SK-N-SH (cell line): ENCODE measurements at regions not wholly inside any gene's neighbourhood (a gene's known extent, or its start where the extent isn't known, plus 50 kb on each side); places are given as distances from the start of the nearest gene placed in this dataset.

ENCODE experiments used
- CTCF ChIA-PET: fragments of 300-600, 350-600 bp; formaldehyde crosslinking; extraction: SDS; loops from one replicate; lab custom pipeline; 2021; lab: Yijun Ruan, JAX
- POLR2A ChIA-PET: fragments of 350-600 bp; sonication (Branson Sonifier 250); formaldehyde crosslinking; extraction: SDS; loops from one replicate; lab custom pipeline; 2020; ENCODE audit warnings: antibody characterized with exemption, inconsistent platforms; lab: Yijun Ruan, JAX
- DNase-seq: peaks from one replicate; pipeline ENCODE4 v3.0.0; 2012
- H2AFZ ChIP-seq: fragments of 200-600 bp; sonication (generic); 2 replicates; pipeline ENCODE4 v1.8.1; 2016; ENCODE audit warnings: antibody characterized with exemption, mild to moderate bottlenecking, low read depth
- H3F3A ChIP-seq: fragments of 200-600 bp; sonication (generic); replicated peaks from 2 replicates; pipeline ENCODE3; 2016; ENCODE audit warnings: antibody characterized with exemption, mild to moderate bottlenecking; ENCODE audit not compliant: insufficient read depth
- H3K27ac ChIP-seq, 2 experiments: fragments of 200-500 bp in 1 of 2; fragments of 200-600 bp in 1 of 2; sonication (Bioruptor generic) in 1 of 2; sonication (generic), shearing (Covaris generic) in 1 of 2; 2 replicates each; pipeline versions ENCODE4 v1.5.1 to v1.6.1; 2014 to 2016; ENCODE audit warnings: low read depth in 2 of 2, inconsistent platforms in 1 of 2, low read length in 1 of 2, mild to moderate bottlenecking in 1 of 2, mixed read lengths in 1 of 2
- H3K27me3 ChIP-seq: fragments of 200-600 bp; sonication (generic), shearing (Covaris generic); 2 replicates; pipeline ENCODE4 v1.6.1; 2016; ENCODE audit warnings: mixed run types; ENCODE audit not compliant: insufficient read depth
- H3K36me3 ChIP-seq, 2 experiments: fragments of 200-500 bp in 1 of 2; fragments of 200-600 bp in 1 of 2; sonication (Bioruptor generic) in 1 of 2; sonication (generic) in 1 of 2; replicated peaks in 1 of 2; 2 replicates each; pipeline versions ENCODE3 to v1.5.1; 2014 to 2016; ENCODE audit warnings: low read length in 1 of 2, mild to moderate bottlenecking in 1 of 2; ENCODE audit not compliant: insufficient read depth in 2 of 2, control insufficient read depth in 1 of 2
- H3K4me1 ChIP-seq, 2 experiments: fragments of 200-500 bp in 1 of 2; fragments of 200-600 bp in 1 of 2; sonication (Bioruptor generic) in 1 of 2; sonication (generic), shearing (Covaris generic) in 1 of 2; 2 replicates each; pipeline versions ENCODE4 v1.5.1 to v1.6.1; 2014 to 2016; ENCODE audit warnings: low read depth in 1 of 2, low read length in 1 of 2, mixed run types in 1 of 2; ENCODE audit not compliant: insufficient read depth in 2 of 2, control insufficient read depth in 1 of 2
- H3K4me2 ChIP-seq: fragments of 200-600 bp; sonication (generic), shearing (Covaris generic); 2 replicates; pipeline ENCODE4 v1.6.1; 2017; ENCODE audit warnings: mixed run types
- H3K4me3 ChIP-seq, 2 experiments: fragments of 200-500 bp in 1 of 2; fragments of 200-600 bp in 1 of 2; sonication (Bioruptor generic) in 1 of 2; sonication (generic), shearing (Covaris generic) in 1 of 2; 2 replicates each; pipeline versions ENCODE4 v1.5.1 to v1.8.1; 2014 to 2016; ENCODE audit warnings: low read depth in 2 of 2, inconsistent platforms in 1 of 2, low read length in 1 of 2, mild to moderate bottlenecking in 1 of 2, mixed read lengths in 1 of 2, moderate library complexity in 1 of 2
- H3K79me2 ChIP-seq: fragments of 200-600 bp; sonication (generic); 2 replicates; pipeline ENCODE4 v1.8.1; 2017; ENCODE audit warnings: mild to moderate bottlenecking; ENCODE audit not compliant: insufficient read depth
- H3K9ac ChIP-seq: fragments of 200-600 bp; sonication (generic); 2 replicates; pipeline ENCODE4 v1.6.1; 2017; ENCODE audit warnings: mixed run types
- H3K9me2 ChIP-seq: fragments of 200-600 bp; sonication (generic); 2 replicates; pipeline ENCODE4 v1.6.1; 2017; ENCODE audit warnings: mixed run types
- H3K9me3 ChIP-seq: fragments of 200-600 bp; sonication (generic); 2 replicates; pipeline ENCODE4 v1.6.1; 2017; ENCODE audit warnings: mixed run types, mild to moderate bottlenecking, moderate library complexity
- H4K20me1 ChIP-seq: fragments of 200-600 bp; sonication (generic); 2 replicates; pipeline ENCODE4 v1.6.1; 2017; ENCODE audit warnings: mild to moderate bottlenecking, mixed run types; ENCODE audit not compliant: insufficient read depth
- GABPA ChIP-seq: IDR thresholded peaks from 2 replicates; pipeline ENCODE4 v1.4.0; 2012; ENCODE audit warnings: low read depth, mild to moderate bottlenecking
- NRF1 ChIP-seq: IDR thresholded peaks from 2 replicates; pipeline ENCODE4 v1.6.1; 2012; ENCODE audit warnings: low read depth, mild to moderate bottlenecking, low read length
- RAD21 ChIP-seq: IDR thresholded peaks from 2 replicates; pipeline ENCODE4 v1.6.1; 2012; ENCODE audit warnings: mild to moderate bottlenecking, low read length
- SIN3A ChIP-seq: IDR thresholded peaks from 2 replicates; pipeline ENCODE4 v1.6.1; 2012; ENCODE audit warnings: low read depth, mild to moderate bottlenecking, low read length, moderate library complexity, borderline replicate concordance
- YY1 ChIP-seq: IDR thresholded peaks from 2 replicates; pipeline ENCODE4 v1.4.0; 2012; ENCODE audit warnings: low read depth, mild to moderate bottlenecking
- WGBS: methylation state at CpG from one replicate; pipeline ENCODE4 v1.1.6; 2017; ENCODE audit warnings: low lambda C conversion rate; 5-methylcytosine and 5-hydroxymethylcytosine counted together
- TF ChIP-seq, protein P1 (sequence below): fragments of 150-350 bp; IDR thresholded peaks from 2 replicates; pipeline ENCODE4 v1.6.1; 2016; ENCODE audit warnings: mild to moderate bottlenecking, low read depth, low read length

DNA sequence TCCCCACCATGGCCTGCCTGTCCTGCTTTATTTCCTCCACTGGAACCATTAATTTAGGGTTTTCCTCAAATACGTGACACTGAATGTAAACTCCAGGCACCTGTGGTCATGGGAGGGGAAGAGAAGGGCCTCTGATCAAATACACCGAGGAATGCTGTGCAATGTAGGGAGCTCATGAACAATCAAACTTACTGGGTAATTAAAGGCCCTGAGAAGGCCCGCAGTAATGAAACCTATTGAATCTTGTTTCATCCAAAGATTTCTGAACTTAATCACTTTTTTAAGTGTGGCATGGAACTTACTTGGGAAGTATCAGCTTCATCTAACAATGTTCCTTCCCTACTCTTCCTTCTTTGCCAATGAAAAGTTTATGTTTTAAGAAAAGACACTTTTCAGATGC is 299.8 kb downstream of the MIAT start:
- H3K4me1 ChIP-seq, result peaks cover 0 to 18% of the 10 kb centered on the region in 2 experiments; a peak in 2 of 4 replicates
- H3K4me3 ChIP-seq, result no peak overlapping the region
- no peaks in the 10 kb centered on the region for H3K9me3 ChIP-seq
- no peaks in the 10 kb centered on the region for H3K79me2 ChIP-seq
- H3K4me2 ChIP-seq, result no peak overlapping the region
- no peak overlapping the region for H3K9ac ChIP-seq
- ChIA-PET POLR2A (no interaction called here), CTCF (interaction anchor here (0.6 to 1.0 kb wide), 3 partner anchors 15 to 649 kb away, joined by 3 read pairs; no protein-coding TSS in a partner anchor)
- peaks cover 23% of the 10 kb centered on the region for H3K27me3 ChIP-seq
- H2AFZ ChIP-seq, result no peak overlapping the region
- DNase-seq, result no peak
- no peaks in the 10 kb centered on the region for H3K9me2 ChIP-seq
- TF ChIP-seq, protein P1, sequence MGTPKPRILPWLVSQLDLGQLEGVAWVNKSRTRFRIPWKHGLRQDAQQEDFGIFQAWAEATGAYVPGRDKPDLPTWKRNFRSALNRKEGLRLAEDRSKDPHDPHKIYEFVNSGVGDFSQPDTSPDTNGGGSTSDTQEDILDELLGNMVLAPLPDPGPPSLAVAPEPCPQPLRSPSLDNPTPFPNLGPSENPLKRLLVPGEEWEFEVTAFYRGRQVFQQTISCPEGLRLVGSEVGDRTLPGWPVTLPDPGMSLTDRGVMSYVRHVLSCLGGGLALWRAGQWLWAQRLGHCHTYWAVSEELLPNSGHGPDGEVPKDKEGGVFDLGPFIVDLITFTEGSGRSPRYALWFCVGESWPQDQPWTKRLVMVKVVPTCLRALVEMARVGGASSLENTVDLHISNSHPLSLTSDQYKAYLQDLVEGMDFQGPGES, result no peak
- TF ChIP-seq SIN3A, result no peak
- no peaks in the 10 kb centered on the region for H3K36me3 ChIP-seq
- no peaks in the 10 kb centered on the region for H3F3A ChIP-seq
- 59% methylated on average over 3 of the region's 3 CpGs for WGBS
- H3K27ac ChIP-seq, result no peak overlapping the region
- H4K20me1 ChIP-seq, result no peaks in the 10 kb centered on the region

DNA sequence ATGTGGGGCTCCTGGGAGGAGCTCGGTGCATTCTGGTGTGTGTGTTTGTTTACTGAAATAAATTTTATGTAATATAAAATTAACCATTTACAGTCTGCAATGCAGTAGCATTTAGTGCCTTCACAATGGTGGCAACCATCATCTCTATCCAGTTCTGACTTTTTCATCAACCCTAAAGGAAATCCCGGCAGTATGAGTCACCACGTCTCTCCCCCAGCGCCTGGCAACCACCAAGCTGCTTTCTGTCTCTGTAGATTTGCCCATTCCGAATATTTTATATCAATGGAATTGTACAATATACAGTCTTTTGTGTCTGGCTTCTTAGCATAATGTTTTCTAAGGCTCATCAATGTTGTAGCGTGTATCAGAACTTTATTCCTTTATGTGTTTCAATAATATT is 300.5 kb downstream of the MIAT start:
- WGBS, result 62% methylated on average over 6 of the region's 6 CpGs
- H3K27me3 ChIP-seq, result peaks cover 16% of the 10 kb centered on the region; the same call in 1 of the 2 replicates
- no peaks in the 10 kb centered on the region for H3F3A ChIP-seq
- DNase-seq, result no peak
- ChIA-PET POLR2A (no interaction called here), CTCF (no interaction called here)
- H4K20me1 ChIP-seq, result no peaks in the 10 kb centered on the region
- no peaks in the 10 kb centered on the region for H3K36me3 ChIP-seq
- H3K9ac ChIP-seq, result no peak overlapping the region
- H3K9me3 ChIP-seq, result no peaks in the 10 kb centered on the region
- H2AFZ ChIP-seq, result no peak overlapping the region
- no peak overlapping the region for H3K4me2 ChIP-seq
- no peak overlapping the region for H3K4me3 ChIP-seq
- H3K79me2 ChIP-seq, result no peaks in the 10 kb centered on the region
- TF ChIP-seq SIN3A, result no peak
- TF ChIP-seq GABPA, result no peak
- no peak for TF ChIP-seq YY1
- no peak for TF ChIP-seq NRF1
- no peak for TF ChIP-seq RAD21
- H3K4me1 ChIP-seq, result peaks cover 0 to 13% of the 10 kb centered on the region in 2 experiments; a peak in 2 of 4 replicates
- no peaks in the 10 kb centered on the region for H3K9me2 ChIP-seq
- no peak overlapping the region for H3K27ac ChIP-seq

DNA sequence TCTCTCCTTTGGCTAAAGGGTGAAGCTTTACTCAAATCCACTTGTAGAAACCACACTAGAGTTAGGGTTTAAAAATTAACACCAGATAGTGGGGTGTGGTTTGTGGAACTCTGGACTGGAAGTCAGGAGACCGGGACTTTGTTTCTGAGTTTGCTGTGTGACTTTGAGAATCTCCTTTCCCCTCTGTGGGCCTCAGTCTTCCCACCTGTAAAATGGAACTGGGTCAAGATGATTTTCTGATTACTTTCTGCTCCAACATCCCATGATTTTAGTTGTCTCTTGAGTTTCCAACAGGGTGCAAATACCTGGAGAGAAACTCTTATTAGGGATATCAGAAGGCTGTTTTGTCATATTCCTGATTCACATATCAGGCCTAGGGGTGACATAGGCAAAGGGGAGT is 301.0 kb downstream of the MIAT start:
- Histone ChIP-seq H3K9me3 (no peaks in the 10 kb centered on the region), H2AFZ (no peak overlapping the region), H3K27me3 (peaks cover 12% of the 10 kb centered on the region; the same call in 1 of the 2 replicates), H3K9ac (no peak overlapping the region), H3K27ac (no peak overlapping the region), H3K4me1 (peaks cover 0 to 8% of the 10 kb centered on the region in 2 experiments; a peak in 2 of 4 replicates), H3K4me2 (no peak overlapping the region), H3F3A (no peaks in the 10 kb centered on the region), H3K9me2 (no peaks in the 10 kb centered on the region), H3K36me3 (no peaks in the 10 kb centered on the region), H3K79me2 (no peaks in the 10 kb centered on the region), H3K4me3 (no peak overlapping the region), H4K20me1 (no peaks in the 10 kb centered on the region)
- DNase-seq, result no peak
- ChIA-PET CTCF (no interaction called here), POLR2A (no interaction called here)
- TF ChIP-seq SIN3A, result no peak
- WGBS, result 39% methylated on average over 1 of the region's 1 CpG
